ENCODE measurements at regions not wholly inside any gene's neighbourhood (a gene's known extent, or its start where the extent isn't known, plus 50 kb on each side); places are given as distances from the start of the nearest gene placed in this dataset.

DNA sequence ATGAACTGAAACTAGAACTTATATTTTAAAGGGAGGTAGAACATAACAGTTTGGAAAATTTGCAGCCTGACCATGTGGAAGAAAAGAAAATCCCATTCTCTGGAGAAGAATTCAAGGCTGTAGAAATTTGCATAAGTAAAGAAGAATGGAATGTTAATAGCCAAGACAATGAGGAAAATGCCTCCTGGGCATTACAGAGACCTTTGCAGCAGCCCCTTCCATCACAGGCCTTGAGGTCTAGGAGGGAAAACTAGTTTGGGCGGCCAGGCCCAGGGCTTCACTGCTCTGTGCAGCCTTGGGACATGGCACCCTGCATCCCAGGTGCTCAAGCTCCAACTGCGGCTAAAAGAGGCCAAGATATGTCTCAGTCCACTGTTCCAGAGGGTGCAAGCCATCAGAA is 1506.8 kb downstream of the PCDH18 start:
- no peak overlapping the region for H3K27ac ChIP-seq (ENCODE audit: low read depth, low read length)

DNA sequence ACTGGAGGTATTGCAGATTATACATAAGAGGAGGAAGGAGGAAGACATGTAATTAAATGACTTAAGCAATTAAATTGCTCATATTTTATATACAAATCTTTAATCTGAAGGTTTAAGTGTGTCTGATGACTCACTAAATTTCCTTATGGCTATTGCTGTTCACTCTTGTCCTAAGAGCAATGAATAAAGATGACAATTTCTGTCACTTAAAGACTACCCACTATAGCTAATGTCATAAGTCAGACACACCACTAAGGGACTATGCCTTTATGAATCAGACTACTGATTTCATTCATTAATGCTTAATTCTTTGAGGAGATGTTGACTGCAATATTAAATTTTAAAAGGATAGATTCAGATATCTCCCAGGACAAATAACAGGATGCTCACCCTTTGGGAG is 1514.7 kb downstream of the PCDH18 start:
- Histone ChIP-seq H3K9me3 (ENCODE audit: control insufficient read depth, insufficient read depth, low read length) (no peaks in the 10 kb centered on the region), H3K4me2 (ENCODE audit: low read length) (no peak overlapping the region), H4K20me1 (ENCODE audit: control insufficient read depth, insufficient read depth, low read depth, low read length) (no peaks in the 10 kb centered on the region), H3K4me1 (ENCODE audit: control insufficient read depth, low read length) (no peaks in the 10 kb centered on the region), H3K9me2 (replicated peaks; ENCODE audit: control insufficient read depth, low read length) (no peaks in the 10 kb centered on the region), H3K36me3 (ENCODE audit: control insufficient read depth, low read length) (no peaks in the 10 kb centered on the region), H3K27ac (ENCODE audit: low read depth, low read length) (no peak overlapping the region), H3K4me3 (ENCODE audit: low read length) (no peak overlapping the region), H3K27me3 (ENCODE audit: control insufficient read depth, low read length) (no peaks in the 10 kb centered on the region), H3K79me2 (ENCODE audit: control insufficient read depth, low read length) (no peaks in the 10 kb centered on the region), H3F3A (ENCODE audit: control insufficient read depth, insufficient read depth) (no peaks in the 10 kb centered on the region)
- TF ChIP-seq, protein P1, sequence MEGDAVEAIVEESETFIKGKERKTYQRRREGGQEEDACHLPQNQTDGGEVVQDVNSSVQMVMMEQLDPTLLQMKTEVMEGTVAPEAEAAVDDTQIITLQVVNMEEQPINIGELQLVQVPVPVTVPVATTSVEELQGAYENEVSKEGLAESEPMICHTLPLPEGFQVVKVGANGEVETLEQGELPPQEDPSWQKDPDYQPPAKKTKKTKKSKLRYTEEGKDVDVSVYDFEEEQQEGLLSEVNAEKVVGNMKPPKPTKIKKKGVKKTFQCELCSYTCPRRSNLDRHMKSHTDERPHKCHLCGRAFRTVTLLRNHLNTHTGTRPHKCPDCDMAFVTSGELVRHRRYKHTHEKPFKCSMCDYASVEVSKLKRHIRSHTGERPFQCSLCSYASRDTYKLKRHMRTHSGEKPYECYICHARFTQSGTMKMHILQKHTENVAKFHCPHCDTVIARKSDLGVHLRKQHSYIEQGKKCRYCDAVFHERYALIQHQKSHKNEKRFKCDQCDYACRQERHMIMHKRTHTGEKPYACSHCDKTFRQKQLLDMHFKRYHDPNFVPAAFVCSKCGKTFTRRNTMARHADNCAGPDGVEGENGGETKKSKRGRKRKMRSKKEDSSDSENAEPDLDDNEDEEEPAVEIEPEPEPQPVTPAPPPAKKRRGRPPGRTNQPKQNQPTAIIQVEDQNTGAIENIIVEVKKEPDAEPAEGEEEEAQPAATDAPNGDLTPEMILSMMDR (IDR thresholded peaks at IDR 0.05; ENCODE audit: low read depth, low read length, poor library complexity, severe bottlenecking) = no peak
- TF ChIP-seq EZH2phosphoT487 (IDR thresholded peaks at IDR 0.05; ENCODE audit: borderline replicate concordance, low read length) = no peak

More for the DNA sequence above, 1506.8 kb downstream of the PCDH18 start:
- Histone ChIP-seq H3F3A (ENCODE audit: control insufficient read depth, insufficient read depth) (no peaks in the 10 kb centered on the region), H3K9me2 (replicated peaks; ENCODE audit: control insufficient read depth, low read length) (no peaks in the 10 kb centered on the region), H3K36me3 (ENCODE audit: control insufficient read depth, low read length) (no peaks in the 10 kb centered on the region), H3K4me3 (ENCODE audit: low read length) (no peak overlapping the region), H3K79me2 (ENCODE audit: control insufficient read depth, low read length) (no peaks in the 10 kb centered on the region), H3K27me3 (ENCODE audit: control insufficient read depth, low read length) (no peaks in the 10 kb centered on the region), H3K4me2 (ENCODE audit: low read length) (no peak overlapping the region), H3K4me1 (ENCODE audit: control insufficient read depth, low read length) (no peaks in the 10 kb centered on the region), H4K20me1 (ENCODE audit: control insufficient read depth, insufficient read depth, low read depth, low read length) (no peaks in the 10 kb centered on the region), H3K9me3 (ENCODE audit: control insufficient read depth, insufficient read depth, low read length) (no peaks in the 10 kb centered on the region)
- TF ChIP-seq, protein P1 (IDR thresholded peaks at IDR 0.05; ENCODE audit: low read depth, low read length, poor library complexity, severe bottlenecking) = no peak

DNA sequence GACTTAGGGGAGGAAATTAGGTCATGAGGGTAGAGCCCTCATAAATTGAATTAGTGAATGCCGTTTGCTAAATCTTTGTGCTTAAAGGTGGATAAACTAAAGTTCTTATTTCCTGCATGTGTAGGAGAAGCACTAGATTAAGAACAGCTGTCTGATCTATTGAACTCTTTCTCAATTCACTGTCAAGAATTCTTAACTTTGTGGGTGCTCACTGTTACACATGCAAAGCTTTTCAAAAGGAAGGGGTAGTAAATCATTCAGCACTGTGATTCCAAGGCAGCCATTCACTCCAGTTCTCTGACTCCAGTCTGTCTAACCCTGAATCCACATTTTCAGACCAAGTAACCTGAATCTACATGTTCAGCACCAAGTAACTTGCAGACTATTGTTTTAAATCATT is 1520.1 kb downstream of the PCDH18 start:
- no peak overlapping the region for H3K27ac ChIP-seq (ENCODE audit: low read depth, low read length)

More for the DNA sequence above, 1520.1 kb downstream of the PCDH18 start:
- Histone ChIP-seq H3K9me2 (replicated peaks; ENCODE audit: control insufficient read depth, low read length) (no peaks in the 10 kb centered on the region), H3K4me1 (ENCODE audit: control insufficient read depth, low read length) (no peaks in the 10 kb centered on the region), H3K4me2 (ENCODE audit: low read length) (no peak overlapping the region), H4K20me1 (ENCODE audit: control insufficient read depth, insufficient read depth, low read depth, low read length) (no peaks in the 10 kb centered on the region), H3K36me3 (ENCODE audit: control insufficient read depth, low read length) (no peaks in the 10 kb centered on the region), H3K27me3 (ENCODE audit: control insufficient read depth, low read length) (no peaks in the 10 kb centered on the region), H3F3A (ENCODE audit: control insufficient read depth, insufficient read depth) (no peaks in the 10 kb centered on the region), H3K4me3 (ENCODE audit: low read length) (no peak overlapping the region), H3K9me3 (ENCODE audit: control insufficient read depth, insufficient read depth, low read length) (peaks cover 13% of the 10 kb centered on the region; the same call in 1 of the 2 replicates), H3K79me2 (ENCODE audit: control insufficient read depth, low read length) (no peaks in the 10 kb centered on the region)
- no peak for TF ChIP-seq EZH2phosphoT487 (IDR thresholded peaks at IDR 0.05; ENCODE audit: borderline replicate concordance, low read length)
- TF ChIP-seq, protein P1 (IDR thresholded peaks at IDR 0.05; ENCODE audit: low read depth, low read length, poor library complexity, severe bottlenecking) = no peak
